OCI-LY3 (cell line): ENCODE measurements at regions not wholly inside any gene's neighbourhood (a gene's known extent, or its start where the extent isn't known, plus 50 kb on each side); places are given as distances from the start of the nearest gene placed in this dataset.

Experiments used
- EZH2phosphoT487 ChIP-seq: fragments of 200-600 bp; shearing (Covaris generic); IDR thresholded peaks from 2 replicates; pipeline ENCODE4 v1.6.1; 2018; ENCODE audit warnings: antibody characterized with exemption, mixed run types, low read depth
- TF ChIP-seq, protein P1 (sequence below): fragments of 200-600, 300-600 bp; sonication (generic); IDR thresholded peaks from 2 replicates; pipeline ENCODE4 v1.5.1; 2014; ENCODE audit warnings: antibody characterized with exemption, low read length, low read depth

DNA sequence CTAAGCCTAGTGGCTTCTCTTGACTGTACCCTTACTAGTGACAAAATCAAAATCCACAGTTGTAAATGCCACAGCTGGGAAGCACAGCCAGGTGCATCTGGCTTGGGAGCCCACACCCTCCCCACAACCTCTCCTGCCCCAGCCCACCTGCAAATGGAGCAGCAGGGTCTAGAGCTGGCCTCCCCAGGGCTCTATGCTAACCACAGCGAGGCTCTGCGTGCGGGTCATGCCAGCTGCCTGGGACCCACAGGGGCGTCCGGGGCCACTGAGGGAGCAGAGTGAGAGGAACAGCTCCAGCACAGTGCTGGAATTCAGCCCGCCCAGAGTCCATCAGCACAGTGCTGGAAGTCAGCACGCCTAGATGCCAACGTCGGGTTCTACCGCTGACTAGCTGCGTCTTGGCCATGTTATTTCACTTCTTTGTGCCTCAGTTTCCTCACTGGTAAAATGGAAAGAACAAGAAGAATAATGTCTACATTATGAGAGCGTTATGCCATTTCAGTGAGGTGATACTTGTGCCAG, 109.1 kb upstream of the ID2 start:
- TF ChIP-seq, protein P1, sequence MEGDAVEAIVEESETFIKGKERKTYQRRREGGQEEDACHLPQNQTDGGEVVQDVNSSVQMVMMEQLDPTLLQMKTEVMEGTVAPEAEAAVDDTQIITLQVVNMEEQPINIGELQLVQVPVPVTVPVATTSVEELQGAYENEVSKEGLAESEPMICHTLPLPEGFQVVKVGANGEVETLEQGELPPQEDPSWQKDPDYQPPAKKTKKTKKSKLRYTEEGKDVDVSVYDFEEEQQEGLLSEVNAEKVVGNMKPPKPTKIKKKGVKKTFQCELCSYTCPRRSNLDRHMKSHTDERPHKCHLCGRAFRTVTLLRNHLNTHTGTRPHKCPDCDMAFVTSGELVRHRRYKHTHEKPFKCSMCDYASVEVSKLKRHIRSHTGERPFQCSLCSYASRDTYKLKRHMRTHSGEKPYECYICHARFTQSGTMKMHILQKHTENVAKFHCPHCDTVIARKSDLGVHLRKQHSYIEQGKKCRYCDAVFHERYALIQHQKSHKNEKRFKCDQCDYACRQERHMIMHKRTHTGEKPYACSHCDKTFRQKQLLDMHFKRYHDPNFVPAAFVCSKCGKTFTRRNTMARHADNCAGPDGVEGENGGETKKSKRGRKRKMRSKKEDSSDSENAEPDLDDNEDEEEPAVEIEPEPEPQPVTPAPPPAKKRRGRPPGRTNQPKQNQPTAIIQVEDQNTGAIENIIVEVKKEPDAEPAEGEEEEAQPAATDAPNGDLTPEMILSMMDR = no peak
- TF ChIP-seq EZH2phosphoT487 = no peak
